D721Med (cell line): ENCODE measurements at regions not wholly inside any gene's neighbourhood (a gene's known extent, or its start where the extent isn't known, plus 50 kb on each side); places are given as distances from the start of the nearest gene placed in this dataset.

Source experiments
- DNase-seq: peaks from one replicate; pipeline ENCODE4 v3.0.0; 2011; ENCODE audit warnings: low spot score; ENCODE audit not compliant: insufficient read length
- FAIRE-seq: peaks from 2 replicates; lab custom pipeline; 2011; peaks lifted over from hg19 to GRCh38; lab: Jason Lieb, UNC
- CTCF ChIP-seq: IDR thresholded peaks from 2 replicates; pipeline ENCODE4 v1.5.1; 2012; ENCODE audit warnings: mild to moderate bottlenecking, control low read depth; ENCODE audit not compliant: insufficient read depth; ENCODE audit errors: missing control alignments

DNA sequence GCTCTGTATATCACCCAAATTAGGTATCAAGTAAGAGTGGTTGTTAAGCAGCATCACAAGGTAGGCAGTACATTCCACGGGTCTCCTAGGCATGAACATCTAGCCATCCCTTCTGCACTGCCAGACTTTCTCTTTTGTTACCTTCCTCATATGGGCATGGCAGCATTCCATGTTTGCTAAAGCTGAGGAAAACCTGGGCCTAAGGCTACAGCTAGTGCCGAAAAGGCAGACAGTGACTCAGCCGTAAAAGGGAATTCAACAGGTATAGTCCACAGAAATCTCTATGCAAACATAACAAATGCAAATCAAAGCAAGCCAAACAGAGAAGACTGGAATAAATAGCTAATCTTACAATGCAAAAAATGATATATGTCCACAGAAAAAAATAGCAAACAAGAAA, 645.4 kb downstream of the ZBBX start:
- no peak for DNase-seq
- no peak for TF ChIP-seq CTCF
- FAIRE-seq: no peak

GRCh38 chr3:166731701-166732100, 648.4 kb downstream of the ZBBX start:
- FAIRE-seq (no peak), DNase-seq (no peak)
- TF ChIP-seq CTCF: no peak

- FAIRE-seq (no peak), DNase-seq (no peak)
- TF ChIP-seq CTCF: no peak
These were observed 658.6 kb downstream of the ZBBX start for GRCh38 chr3:166721466-166721865.

- FAIRE-seq (no peak), DNase-seq (no peak)
- no peak for TF ChIP-seq CTCF
These were observed 665.9 kb downstream of the ZBBX start for GRCh38 chr3:166714206-166714605.

DNA sequence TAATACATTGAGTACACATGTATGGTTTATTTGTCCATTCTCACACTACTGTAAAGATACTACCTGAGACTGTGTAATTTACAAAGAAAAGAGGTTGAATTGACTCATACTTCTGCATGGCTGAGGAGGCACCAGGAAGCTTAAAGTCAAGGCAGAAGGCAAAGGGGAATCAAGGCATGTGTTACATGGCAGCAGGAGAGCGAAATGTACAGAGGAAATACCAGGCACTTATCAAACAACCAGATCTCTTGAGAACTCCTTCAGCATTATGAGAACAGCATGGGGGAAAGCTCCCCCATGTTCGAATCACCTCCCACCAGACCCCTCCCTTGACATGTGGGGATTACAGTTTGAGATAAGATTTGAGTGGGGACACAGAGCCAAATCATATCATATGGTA, 666.3 kb downstream of the ZBBX start:
- no peak for TF ChIP-seq CTCF
- no peak for FAIRE-seq
- DNase-seq: no peak

- FAIRE-seq (no peak), DNase-seq (no peak)
- no peak for TF ChIP-seq CTCF
These were observed 674.0 kb downstream of the ZBBX start for GRCh38 chr3:166706094-166706493.

DNA sequence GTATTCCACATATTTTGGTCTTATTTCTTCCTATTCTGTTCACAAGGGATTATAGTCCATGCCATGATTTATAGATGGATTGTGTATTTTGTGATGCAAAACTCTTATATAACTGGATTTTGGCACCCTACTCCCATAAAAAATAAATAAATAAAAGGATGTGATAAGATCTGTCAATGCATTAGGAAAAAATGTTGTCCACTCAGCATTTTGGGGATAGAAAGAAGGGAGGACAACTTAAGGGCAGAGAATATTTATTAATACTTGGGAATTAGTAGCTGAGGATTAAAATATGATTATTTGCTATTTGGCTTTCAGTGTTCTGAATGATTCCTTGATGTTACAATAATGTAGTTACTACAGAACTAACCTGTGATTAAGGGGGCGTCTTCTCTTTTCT, 682.6 kb downstream of the ZBBX start:
- no peak for TF ChIP-seq CTCF
- DNase-seq (no peak), FAIRE-seq (no peak)
